Adrenal gland (tissue), 5 donors: ENCODE measurements at regions not wholly inside any gene's neighbourhood (a gene's known extent, or its start where the extent isn't known, plus 50 kb on each side); places are given as distances from the start of the nearest gene placed in this dataset.

Source experiments
- CTCF ChIP-seq, 6 experiments: fragments of 450-650 bp in 4 of 6; fragments of 200-600 bp in 2 of 6; sonication (generic) in 1 of 6; IDR thresholded peaks; 1 replicate in 5 of 6; 2 replicates in 1 of 6; pipeline versions ENCODE4 v1.5.1 to v1.8.0; 2016 to 2021; ENCODE audit warnings: antibody characterized with exemption in 6 of 6, mild to moderate bottlenecking in 2 of 6, moderate library complexity in 1 of 6
- POLR2A ChIP-seq, 2 donors: fragments of 450-650 bp; IDR thresholded peaks; one replicate each; pipeline ENCODE4 v1.6.1; 2017; ENCODE audit warnings: antibody characterized with exemption in 2 of 2, mild to moderate bottlenecking in 2 of 2, moderate library complexity in 1 of 2
- donor health status: DM: no; HTN: no; CAD: no.

GRCh38 chr5:89981021-89981420 is 428.5 kb downstream of the CETN3 start:
- TF ChIP-seq POLR2A (IDR thresholded peaks at IDR 0.05) (no peak), CTCF (IDR thresholded peaks at IDR 0.05) (no peak)
